Embryonic facial prominence (tissue), 1 donor: ENCODE measurements at regions not wholly inside any gene's neighbourhood (a gene's known extent, or its start where the extent isn't known, plus 50 kb on each side); places are given as distances from the start of the nearest gene placed in this dataset.

ENCODE experiments used
- DNase-seq: peaks from one replicate; pipeline ENCODE4 v3.0.0-alpha.2; 2016; ENCODE audit errors: extremely low spot score

DNA sequence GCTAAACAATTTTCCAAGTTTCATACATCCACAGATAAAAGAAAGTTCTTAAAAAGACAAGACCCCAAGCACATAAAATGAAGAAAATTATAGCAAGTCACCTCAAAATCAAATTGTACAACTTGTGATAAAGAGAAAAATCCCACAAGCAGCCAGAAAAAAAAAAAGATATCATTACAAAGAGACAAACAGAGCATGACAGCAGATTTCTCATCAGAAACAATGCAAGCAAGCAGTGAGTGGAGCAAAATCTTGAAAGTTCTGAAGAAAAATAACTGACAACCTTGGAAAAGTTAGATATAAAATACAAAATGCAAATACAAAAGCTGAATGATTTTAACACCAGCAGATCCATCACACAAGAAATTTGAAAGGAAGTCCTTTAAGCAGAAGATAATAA lies 194.5 kb upstream of the SOX5 start:
- DNase-seq, result no peak

DNA sequence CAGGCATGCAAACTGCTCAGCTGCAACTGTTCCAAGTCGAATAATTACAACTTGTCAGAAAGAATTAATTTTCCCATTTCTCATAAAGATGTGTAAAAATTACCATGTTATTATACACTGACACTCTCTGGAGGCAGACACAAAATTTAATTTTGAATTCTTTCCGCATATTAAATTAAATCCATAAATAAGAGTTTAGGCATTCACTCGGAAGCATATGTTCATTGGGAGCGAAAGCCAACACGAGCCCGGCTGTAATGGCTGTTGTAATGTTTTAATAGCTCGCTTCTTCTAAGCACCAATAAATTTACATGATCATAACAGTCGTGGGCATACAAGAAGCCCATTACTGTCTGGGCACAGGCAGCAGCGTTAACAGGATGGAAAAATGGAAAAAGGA lies 189.6 kb upstream of the SOX5 start:
- DNase-seq, result no peak

DNA sequence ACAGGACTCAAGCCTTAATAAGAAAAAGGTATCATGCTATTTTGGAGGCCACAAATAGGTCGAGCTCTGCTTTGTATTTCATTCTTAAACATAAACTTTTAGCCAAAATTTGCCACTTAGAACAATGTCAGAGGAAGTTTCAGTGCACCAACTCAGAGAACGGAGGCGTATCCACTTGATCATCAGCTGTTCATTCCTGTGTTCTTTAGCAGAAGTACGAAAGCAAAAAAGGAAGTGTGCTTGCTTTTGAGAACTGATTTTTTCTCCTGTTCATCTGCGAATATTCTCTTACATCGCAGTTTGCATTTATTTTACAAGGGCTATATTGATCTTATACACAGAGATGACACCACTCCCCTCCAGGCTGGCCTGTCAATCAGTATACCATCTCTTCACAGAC lies 188.6 kb upstream of the SOX5 start:
- DNase-seq, result no peak

DNA sequence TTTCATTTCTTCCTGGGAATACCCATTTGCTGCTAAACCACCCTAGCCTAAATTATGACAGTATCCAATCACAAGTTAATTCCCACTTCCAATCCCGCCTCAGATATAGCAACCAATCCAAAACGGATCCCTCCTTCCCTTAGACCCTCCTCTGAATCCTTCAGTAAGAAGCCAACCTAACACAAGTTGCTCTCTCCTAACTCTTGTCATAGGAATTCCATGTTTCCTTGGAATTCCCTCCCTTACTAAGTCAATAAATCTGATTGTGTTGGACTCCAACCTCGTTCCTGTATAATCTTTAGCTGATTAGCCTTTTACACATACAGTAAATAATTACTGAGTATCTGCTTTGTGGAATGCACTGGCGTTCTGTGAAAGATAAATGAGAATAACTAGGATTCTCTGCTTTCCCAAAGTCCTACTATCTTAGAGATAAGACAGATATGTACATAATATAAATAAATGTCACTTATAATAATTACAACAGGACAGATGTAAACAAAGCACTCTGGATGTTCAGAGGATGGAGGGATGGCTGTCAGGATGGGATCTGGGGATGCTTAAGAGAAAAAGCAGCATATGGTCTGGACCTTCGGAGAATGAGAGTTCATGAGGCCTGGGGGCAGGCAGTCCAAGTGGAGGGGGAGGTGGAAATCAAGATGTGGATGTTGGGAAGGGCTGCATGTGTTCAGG lies 185.8 kb upstream of the SOX5 start:
- no peak for DNase-seq

DNA sequence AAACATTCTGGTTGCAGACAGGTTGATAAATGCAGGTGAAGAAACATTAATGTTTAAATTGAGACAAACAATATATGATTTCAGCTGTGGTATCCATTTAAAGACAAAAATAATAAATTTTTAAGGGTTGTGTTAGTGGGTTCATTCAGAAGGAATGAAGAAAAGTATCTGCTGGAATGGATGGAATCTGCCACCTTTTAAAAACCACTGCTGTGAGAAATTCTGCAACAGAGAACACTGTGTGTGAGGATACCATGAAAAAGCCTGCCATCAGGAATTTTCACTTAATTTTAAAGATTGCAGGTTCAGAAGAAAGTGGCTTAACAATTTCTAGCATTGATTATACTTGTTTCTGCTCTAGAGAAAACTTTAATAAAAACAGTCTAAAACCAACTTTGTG lies 184.6 kb upstream of the SOX5 start:
- DNase-seq, result no peak

DNA sequence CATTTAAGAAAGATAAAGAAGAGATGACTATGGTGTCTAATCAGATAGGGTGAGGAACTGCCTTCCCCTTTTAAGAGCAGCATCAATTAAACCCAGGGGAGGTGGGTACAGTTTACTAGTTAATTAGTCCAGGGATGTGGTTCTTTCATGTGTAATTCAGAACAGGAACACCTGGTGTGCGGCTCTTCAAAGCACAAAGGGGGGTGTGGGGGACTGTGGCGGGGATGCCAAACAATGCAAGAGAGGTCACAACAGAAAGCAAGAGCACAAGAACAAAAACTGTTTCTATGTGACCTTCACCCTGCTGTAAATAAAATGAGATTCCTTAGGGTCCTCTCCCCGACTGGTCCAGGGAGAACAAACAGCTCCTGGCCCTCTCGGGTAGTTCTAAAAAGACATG lies 183.9 kb upstream of the SOX5 start:
- DNase-seq, result no peak

DNA sequence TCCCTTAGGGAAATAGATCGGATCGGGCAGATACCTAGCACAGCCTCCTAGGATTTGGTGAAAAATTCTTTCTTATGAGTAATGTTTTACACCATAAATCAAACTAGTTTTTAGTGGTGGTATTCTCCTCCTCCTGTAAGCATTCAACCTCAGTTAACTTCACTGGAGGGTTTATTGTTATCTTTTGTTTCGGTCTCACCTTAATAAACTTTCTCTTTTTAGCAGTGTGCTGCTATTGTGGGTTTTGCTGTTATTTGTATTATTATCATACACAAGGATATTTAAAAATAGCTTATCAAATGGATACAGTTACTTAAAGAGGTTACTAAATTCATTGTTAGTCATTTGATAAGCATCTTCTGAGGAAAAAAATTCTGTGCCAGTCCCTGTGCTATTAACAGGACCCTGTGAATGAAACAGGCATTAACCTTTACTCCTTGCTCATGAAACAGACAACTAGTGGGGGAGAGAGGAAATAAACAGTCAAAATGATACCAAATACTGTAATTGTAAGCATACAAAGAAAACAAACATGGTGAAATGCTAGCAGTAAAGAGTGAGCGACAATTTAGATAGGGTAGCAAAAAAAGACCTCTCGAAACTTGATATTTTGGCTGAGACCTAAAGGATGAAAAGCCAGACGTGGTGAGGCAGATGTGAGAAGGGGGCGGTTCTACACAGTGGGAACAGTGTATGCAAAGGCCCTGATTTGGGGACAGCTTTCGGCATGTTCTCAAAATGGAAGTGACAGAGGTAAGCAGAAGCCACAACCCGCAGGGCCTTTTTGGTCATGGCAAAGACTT lies 178.7 kb upstream of the SOX5 start:
- DNase-seq, result no peak

DNA sequence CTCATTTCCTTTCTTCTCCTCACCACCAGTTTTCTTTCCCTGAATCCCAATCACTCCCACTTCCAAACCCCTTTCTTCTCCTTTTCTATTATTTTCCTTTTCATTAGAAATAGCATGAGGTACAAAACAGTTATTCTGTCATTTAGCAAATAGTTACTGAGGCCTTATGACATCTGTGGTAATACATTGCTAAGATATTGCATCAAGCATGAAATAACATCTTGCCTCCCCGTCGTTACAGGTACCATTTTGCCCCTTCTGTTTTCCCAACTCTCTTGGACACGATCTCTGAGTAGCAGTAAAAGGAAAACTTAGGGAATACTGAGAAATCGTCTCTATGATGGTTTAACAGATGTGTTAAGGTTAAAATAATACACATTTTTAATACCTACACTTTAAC lies 175.8 kb upstream of the SOX5 start:
- DNase-seq, result no peak

DNA sequence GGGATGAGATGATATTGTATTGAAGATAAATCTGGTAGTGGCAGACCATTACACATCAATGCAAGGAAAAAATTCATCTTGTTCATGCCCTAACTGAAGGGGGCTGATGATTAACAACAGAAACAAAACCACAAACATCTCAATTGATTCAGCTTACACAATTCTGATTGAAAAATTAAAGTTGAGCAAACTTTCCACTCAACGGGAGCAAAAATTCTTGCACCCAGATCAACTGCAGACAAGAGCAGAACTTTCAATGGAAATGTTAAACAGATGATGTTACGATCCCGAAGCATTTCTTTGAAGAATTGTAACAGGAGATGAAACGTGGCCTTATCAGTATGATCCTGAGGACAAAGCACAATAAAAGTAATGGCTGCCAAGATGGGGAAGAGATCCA lies 172.4 kb upstream of the SOX5 start:
- DNase-seq, result no peak

DNA sequence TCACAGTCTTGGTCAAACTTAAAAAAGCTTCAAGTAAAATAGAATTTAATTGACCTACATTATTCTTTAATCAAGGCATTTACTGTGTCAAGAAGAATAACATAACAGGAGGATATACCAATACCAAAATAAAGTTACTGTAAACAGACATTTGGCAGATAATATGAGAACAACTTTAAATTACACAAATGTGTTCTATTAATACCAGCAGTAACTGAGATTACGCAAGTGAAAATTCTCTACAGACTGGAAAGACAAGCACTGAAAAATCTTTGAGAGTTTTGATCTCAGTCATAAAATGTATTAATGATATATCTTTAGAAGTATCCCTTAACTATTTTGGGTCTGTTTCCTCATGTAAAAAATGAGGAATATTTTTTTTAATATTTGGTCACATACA lies 169.2 kb upstream of the SOX5 start:
- DNase-seq, result no peak

DNA sequence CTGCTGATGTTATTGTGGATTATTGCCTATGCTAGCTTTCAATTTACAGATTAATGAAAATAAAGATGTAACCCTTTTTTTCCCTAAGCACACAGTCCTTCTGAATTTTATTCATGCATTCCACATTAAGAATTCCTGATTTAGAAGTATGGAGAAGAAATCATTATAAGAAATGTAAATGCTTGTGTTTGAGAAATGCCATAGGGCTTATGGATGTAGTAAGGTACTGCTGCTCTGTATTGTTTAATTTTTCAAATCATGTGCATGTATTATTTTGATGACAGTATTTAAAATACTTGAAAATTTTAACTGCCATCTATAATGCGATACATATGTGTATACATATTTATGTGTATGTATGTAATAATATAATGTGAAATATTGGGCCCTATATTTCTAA lies 167.1 kb upstream of the SOX5 start:
- no peak for DNase-seq

DNA sequence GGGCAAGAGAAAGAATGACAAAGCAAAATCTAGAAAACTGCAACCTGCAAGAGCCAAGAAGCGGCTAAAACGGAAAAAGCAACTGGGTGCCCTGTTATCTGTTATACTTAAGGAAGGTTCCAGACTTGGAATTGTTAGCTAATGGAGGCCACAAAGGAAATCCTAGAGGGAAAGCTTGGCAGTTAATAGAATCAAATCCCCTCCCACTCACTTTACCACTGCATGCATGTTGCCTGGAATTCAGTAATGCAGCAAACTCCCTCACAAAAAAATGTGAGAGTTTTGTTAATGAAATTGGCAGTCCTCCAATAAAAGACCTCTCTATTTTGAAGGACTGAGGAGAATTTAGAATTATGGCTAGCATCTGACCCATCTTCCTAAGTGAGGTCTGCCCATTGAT lies 164.2 kb upstream of the SOX5 start:
- no peak for DNase-seq

DNA sequence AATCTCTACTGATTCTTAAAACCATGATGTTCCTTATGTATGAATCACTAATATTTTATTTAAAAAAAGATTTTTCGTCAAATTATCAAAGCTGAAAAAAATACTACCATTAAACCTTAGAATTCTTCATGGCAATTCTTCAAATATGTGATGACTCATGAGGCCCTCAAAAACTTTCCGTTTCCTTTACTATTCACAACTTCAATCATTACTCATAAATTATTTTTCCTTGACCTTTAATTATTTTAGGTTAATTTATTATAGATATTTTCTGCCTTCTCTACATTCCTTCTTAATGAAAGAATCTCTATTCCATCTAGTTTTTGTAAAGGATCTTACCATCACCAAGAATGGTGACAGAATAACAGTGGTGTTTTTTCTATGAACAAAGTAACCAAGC lies 162.1 kb upstream of the SOX5 start:
- DNase-seq, result no peak

DNA sequence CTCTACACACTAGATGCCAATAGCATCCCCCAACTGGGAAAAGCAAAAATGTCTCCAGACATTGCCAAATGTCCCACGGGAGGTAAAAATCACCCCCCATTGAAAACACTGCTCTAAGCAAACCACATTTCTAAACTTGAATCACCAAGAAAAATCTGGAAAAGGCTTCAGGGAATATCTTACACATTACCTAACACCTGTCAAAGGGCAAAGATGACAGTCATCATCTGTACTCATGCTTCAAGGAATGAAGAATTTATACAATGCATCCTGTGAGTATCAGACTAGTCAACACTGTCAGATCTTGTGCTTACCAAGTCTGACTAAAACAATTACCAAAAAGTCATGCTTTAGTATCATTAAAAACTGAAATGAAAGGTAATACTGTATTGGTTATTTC lies 161.6 kb upstream of the SOX5 start:
- DNase-seq, result no peak

DNA sequence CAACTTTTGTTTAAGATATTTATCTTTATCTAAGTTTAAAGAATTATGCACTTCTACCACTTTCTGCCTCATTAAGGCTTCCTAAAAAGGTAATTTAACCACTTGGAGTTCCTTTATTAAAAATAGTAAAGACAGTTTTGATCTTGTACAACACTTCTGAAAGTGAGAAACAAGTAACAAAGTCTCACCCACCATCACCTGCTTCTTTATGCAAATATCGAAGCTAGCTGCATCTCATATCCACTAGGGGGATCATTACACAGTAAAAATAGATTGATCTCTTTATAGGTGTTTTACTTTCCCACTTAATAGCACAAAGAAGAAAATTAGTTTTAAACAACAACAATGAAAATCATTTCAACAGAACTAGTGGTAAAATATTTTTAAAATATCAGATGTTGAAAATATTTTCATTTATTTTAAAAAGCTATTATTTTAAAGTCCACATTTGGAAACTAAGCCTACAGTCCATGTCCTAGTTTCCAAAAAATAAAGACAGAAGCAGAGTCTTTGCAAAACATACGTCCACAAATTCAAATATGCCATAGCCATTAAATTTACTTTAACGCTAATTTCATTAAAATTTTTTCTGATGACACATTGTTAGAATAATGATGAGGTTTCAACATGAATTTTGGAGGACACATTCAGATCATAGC lies 160.0 kb upstream of the SOX5 start:
- DNase-seq, result no peak

DNA sequence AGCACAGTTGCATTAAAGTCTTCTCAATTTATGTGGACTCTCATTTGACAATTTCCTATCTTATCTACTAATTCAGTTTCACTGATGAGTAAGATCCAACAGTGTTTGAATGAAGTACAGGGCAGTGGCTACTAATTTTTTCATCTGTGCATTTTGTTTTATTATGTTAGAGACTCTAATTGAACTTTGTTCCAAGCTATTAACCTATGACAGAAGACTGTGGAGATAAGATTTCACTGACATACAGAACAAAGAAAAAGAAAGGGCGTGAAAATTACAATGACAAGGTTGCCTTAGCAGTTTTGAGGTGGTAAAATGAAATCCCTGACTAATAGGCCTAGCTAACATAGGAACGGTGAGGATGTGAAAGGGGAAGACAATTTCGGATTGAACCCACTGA lies 153.2 kb upstream of the SOX5 start:
- no peak for DNase-seq

DNA sequence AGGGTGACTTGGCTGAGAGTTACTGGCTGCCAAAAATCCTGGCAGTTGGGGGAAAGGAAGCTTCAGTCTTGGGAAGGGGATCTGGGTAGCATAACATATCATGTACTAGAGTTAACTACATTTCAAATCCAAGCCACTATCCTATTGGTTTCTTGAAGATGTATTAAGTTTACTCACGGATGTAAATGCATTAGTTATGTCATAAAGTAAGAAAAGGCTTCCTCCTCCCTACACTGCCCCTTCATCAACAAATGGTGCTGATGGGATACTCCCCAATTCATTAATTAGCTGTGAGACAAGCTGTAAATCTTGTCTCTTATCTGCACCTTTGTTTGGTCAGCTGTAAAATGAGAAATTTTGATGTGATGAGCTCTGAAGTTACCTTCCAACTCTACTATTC lies 150.1 kb upstream of the SOX5 start:
- DNase-seq, result no peak

DNA sequence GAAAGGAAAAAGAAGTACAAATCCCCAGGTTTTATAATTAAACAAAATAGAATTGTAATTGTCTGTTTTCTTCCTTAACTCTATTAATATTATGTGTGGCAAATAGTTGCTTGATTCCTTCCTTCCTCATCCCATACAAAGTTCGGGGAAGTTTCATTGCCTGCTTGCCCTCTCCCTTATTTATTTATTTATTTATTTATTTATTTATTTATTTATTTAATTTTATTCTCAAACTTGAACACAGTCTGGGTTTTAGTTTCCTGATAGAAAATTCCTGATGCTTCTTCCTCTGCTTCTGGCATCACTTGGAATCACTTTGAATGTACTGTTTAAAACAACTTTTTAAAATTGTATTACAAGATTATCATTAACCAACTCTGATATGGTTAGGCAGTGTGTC lies 145.8 kb upstream of the SOX5 start:
- DNase-seq, result no peak

DNA sequence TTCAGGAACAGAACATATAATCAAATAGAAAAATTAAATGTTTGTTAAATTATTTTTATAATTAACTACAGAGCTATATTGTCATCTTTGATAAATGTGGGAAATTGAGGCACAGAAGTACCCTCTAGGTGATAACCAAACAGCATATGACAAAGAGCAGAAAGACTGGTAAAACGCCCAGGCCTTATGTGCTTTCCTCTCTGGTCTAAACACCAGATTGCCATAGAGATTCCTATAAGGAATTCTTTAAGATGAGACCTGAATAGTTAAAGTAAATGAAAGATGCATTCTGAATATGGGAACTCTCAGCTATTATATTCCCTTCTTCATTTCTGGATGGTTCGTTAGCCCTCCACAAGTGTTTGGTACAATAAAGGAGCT lies 140.0 kb upstream of the SOX5 start:
- no peak for DNase-seq

DNA sequence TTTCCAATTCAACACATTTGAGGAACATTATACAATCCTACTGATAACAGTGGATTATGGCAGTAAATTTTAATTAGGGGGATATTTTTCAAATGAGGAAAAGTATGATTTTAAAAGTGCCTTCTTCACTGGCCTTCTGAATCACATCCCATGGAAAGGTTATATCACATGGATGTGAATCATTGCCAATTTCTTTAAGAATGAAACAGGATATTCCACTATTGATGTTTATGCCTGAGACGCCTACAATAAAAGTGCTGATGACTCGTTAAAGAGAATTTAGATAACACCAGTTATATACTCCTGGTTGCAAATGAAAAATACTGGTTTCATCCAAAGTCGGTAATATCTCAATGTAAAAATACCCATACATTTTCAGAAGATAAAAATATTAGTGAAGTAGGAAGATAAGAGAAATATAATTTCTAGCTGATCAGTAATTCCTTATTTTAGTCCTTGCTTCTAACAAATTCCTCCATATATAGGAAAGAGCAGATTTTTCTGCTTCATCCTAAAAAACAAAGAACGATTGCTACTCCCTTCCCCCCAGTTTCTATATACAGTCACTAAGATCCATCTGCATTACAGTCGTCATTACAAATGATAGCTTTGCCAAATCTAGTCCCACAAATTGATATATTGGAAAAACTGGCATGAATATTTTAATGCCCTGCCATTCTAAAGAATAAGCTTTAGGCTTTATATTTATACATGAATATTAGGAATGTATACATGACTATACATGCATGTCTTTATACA lies 139.5 kb upstream of the SOX5 start:
- DNase-seq, result no peak

DNA sequence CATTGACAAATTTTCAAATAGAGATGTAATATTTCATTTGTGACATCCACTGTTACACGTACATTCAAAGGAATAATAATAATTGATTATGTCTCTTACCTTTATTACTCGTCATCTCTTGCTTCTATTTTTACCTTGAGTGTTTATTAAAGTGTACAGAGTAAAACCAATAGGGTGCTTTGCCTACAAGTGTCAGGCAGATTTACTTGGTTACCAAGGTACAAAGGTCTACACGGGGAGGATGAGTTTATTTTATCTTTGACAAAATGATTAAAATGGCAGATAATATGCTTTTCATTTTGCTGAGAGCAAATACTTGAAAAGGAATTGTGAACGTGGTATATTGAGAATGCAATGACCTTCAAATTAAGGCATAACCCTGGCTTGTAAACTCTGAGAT lies 137.8 kb upstream of the SOX5 start:
- DNase-seq, result no peak

DNA sequence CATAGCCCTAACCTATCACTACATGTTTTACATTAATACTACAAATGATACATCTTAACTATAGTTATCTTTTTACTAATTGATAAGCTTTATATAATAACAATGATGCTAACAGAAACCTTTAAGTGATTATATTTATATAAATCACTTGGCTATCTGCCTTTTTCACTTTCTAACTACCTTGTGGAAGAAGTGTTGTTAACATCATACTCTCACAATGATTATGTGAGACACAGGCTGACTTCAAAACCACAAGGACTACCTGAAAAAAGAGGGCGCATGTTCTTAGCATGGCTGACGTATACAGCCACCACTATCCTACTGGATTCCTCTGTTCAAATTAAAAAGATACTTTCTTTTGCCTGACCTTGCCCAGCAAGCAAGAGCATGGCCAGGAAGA lies 135.3 kb upstream of the SOX5 start:
- no peak for DNase-seq

DNA sequence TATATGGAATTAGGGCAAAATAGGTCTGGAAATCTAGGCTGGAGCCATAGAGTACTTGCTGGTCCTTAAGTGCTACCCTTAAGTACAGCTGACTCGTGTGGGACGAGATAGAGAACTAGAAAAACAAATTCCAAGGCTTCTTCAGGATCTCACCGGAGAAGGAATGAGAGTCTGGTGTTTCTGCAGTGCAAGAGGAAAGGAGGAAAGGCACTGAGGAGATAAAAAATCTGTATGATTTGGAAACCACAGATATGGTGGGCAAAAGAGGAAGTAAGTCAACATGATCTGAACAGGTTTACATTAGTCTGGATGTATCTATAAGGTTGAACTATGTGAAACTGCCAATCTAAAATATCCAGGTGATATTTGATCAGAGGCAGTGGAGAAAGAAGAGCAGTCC lies 134.4 kb upstream of the SOX5 start:
- DNase-seq, result no peak
